Stomach (tissue), 8 donors: ENCODE measurements at regions not wholly inside any gene's neighbourhood (a gene's known extent, or its start where the extent isn't known, plus 50 kb on each side); places are given as distances from the start of the nearest gene placed in this dataset.

Experiments used
- DNase-seq, 2 donors: peaks; one replicate each; pipeline versions ENCODE4 v3.0.0 to v3.0.0-alpha.2; 2013 to 2019
- H3K27ac ChIP-seq, 5 donors: fragments of 200-600 bp in 4 of 5; sonication (generic) in 4 of 5; one replicate each; pipeline ENCODE4 v1.5.1; 2013 to 2019; ENCODE audit warnings: mild to moderate bottlenecking in 1 of 5, moderate library complexity in 1 of 5
- H3K27me3 ChIP-seq, 3 donors: fragments of 200-600 bp; sonication (generic); one replicate each; pipeline ENCODE4 v1.5.1; 2017 to 2019; ENCODE audit warnings: mixed run types in 1 of 3
- H3K36me3 ChIP-seq, 4 donors: fragments of 200-600 bp; sonication (generic); 1 replicate in 3 of 4; 2 replicates in 1 of 4; pipeline ENCODE4 v1.5.1; 2016 to 2019
- H3K4me1 ChIP-seq, 4 donors: fragments of 200-600 bp; sonication (generic); one replicate each; pipeline ENCODE4 v1.5.1; 2016 to 2019
- H3K4me3 ChIP-seq, 4 donors: fragments of 200-600 bp; sonication (generic) in 3 of 4; one replicate each; pipeline ENCODE4 v1.5.1; 2016 to 2019; ENCODE audit warnings: mild to moderate bottlenecking in 1 of 4
- H3K9me3 ChIP-seq, 4 donors: fragments of 200-600 bp; sonication (generic); one replicate each; pipeline ENCODE4 v1.5.1; 2016 to 2019
- EP300 ChIP-seq: sonication (generic); formaldehyde crosslinking; IDR thresholded peaks from one replicate; pipeline ENCODE4 v1.6.1; 2017; ENCODE audit warnings: antibody characterized with exemption
- POLR2A ChIP-seq, 4 donors: fragments of 450-650 bp; IDR thresholded peaks; one replicate each; pipeline ENCODE4 v1.6.1; 2016; ENCODE audit warnings: antibody characterized with exemption in 4 of 4, control low read depth in 2 of 4, mild to moderate bottlenecking in 1 of 4, moderate library complexity in 1 of 4
- POLR2AphosphoS5 ChIP-seq, 3 donors: sonication (generic); formaldehyde crosslinking; IDR thresholded peaks; one replicate each; pipeline ENCODE4 v1.6.1; 2016; ENCODE audit warnings: antibody characterized with exemption in 3 of 3
- WGBS, 5 donors: extraction: QIAGEN DNeasy Blood & Tissue Kit in 3 of 5; methylation state at CpG; one replicate each; pipeline versions ENCODE4 v1.1.5 to v1.1.7; 2013 to 2018; 5-methylcytosine and 5-hydroxymethylcytosine counted together
- intact Hi-C: fragments of 100-400 bp; cut with DNase I; formaldehyde crosslinking; loops from one replicate; pipeline ENCODE4 v1.15.1; 2023; ENCODE audit warnings: low total_unique reads
- TF ChIP-seq, protein P1 (sequence below), 7 experiments: fragments of 450-650 bp in 4 of 7; fragments of 200-600 bp in 3 of 7; sonication (generic) in 3 of 7; IDR thresholded peaks; one replicate each; pipeline ENCODE4 v1.5.1; 2016 to 2019; ENCODE audit warnings: antibody characterized with exemption in 7 of 7, control low read depth in 2 of 7, mild to moderate bottlenecking in 1 of 7
- donor health status: healthy with polysubstance abuse.
- donor health status: Bipolar disorder and iron deficiency.
- donor health status: healthy.

DNA sequence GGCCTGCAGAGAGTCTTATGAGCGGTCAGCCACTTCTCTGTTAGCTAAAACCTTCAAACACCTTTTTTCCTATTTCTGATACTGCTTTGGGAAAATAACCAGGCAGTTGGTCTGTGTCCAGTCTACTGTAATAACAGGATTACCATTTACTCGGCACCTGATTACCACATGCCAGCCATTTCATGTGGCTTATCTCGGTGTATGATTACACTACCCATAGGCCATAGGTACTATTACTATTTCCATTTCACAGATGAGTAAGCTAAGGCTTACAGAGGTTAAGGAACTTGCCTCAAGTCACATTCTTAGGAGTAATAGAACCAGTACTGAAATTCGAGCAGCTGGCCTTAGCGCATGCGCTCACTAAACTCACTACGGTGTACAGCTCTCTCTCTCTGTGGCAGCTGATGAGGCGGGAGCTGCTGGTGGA is 147.2 kb upstream of the L3MBTL4 start:
- no peak for DNase-seq
- intact Hi-C loops, result no loop called here

DNA sequence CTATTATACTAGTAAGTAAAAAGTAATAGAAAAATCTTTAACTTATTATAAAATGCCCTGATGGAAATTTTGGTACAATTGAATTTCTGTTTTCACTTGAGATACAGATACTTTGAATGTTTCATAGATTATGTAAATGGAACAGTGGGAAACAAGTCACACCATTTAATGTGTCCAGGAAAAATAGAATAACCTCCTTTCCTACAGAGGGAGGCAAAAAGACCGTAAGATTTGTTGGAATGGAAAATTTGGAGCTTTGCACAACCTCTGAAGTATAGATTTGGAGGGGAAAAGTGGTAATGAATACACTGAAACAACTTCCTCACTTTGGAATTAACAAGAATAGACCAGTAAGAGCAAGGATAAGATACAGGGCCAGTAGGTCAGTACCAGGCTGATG is 149.2 kb upstream of the L3MBTL4 start:
- Histone ChIP-seq H3K9me3 (no peaks in the 10 kb centered on the region), H3K27me3 (no peaks in the 10 kb centered on the region), H3K36me3 (no peaks in the 10 kb centered on the region), H3K4me3 (no peak overlapping the region), H3K27ac (no peak overlapping the region), H3K4me1 (peaks cover 0 to 5% (median 0%) of the 10 kb centered on the region in 4 donors)
- TF ChIP-seq EP300 (no peak), POLR2A (IDR thresholded peaks at IDR 0.05) (no peak), POLR2AphosphoS5 (IDR thresholded peaks at IDR 0.05) (no peak)
- TF ChIP-seq, protein P1, sequence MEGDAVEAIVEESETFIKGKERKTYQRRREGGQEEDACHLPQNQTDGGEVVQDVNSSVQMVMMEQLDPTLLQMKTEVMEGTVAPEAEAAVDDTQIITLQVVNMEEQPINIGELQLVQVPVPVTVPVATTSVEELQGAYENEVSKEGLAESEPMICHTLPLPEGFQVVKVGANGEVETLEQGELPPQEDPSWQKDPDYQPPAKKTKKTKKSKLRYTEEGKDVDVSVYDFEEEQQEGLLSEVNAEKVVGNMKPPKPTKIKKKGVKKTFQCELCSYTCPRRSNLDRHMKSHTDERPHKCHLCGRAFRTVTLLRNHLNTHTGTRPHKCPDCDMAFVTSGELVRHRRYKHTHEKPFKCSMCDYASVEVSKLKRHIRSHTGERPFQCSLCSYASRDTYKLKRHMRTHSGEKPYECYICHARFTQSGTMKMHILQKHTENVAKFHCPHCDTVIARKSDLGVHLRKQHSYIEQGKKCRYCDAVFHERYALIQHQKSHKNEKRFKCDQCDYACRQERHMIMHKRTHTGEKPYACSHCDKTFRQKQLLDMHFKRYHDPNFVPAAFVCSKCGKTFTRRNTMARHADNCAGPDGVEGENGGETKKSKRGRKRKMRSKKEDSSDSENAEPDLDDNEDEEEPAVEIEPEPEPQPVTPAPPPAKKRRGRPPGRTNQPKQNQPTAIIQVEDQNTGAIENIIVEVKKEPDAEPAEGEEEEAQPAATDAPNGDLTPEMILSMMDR (IDR thresholded peaks at IDR 0.05), result no peak
- WGBS, 5 donors, result 74 to 91% (median 87%) methylated on average over 1 of the region's 1 CpG
- intact Hi-C loops, result no loop called here
- no peak for DNase-seq

More for the DNA sequence above, 147.2 kb upstream of the L3MBTL4 start:
- Histone ChIP-seq H3K4me1 (peaks cover 0 to 5% (median 0%) of the 10 kb centered on the region in 4 donors), H3K36me3 (no peaks in the 10 kb centered on the region), H3K27ac (no peak overlapping the region), H3K9me3 (no peaks in the 10 kb centered on the region), H3K27me3 (no peaks in the 10 kb centered on the region), H3K4me3 (no peak overlapping the region)
- TF ChIP-seq, protein P1 (IDR thresholded peaks at IDR 0.05), result no peak
- TF ChIP-seq POLR2A (IDR thresholded peaks at IDR 0.05), result no peak
- TF ChIP-seq EP300, result no peak
- TF ChIP-seq POLR2AphosphoS5 (IDR thresholded peaks at IDR 0.05), result no peak
- 62 to 72% (median 69%) methylated on average over 8 of the region's 8 CpGs for WGBS, 5 donors

DNA sequence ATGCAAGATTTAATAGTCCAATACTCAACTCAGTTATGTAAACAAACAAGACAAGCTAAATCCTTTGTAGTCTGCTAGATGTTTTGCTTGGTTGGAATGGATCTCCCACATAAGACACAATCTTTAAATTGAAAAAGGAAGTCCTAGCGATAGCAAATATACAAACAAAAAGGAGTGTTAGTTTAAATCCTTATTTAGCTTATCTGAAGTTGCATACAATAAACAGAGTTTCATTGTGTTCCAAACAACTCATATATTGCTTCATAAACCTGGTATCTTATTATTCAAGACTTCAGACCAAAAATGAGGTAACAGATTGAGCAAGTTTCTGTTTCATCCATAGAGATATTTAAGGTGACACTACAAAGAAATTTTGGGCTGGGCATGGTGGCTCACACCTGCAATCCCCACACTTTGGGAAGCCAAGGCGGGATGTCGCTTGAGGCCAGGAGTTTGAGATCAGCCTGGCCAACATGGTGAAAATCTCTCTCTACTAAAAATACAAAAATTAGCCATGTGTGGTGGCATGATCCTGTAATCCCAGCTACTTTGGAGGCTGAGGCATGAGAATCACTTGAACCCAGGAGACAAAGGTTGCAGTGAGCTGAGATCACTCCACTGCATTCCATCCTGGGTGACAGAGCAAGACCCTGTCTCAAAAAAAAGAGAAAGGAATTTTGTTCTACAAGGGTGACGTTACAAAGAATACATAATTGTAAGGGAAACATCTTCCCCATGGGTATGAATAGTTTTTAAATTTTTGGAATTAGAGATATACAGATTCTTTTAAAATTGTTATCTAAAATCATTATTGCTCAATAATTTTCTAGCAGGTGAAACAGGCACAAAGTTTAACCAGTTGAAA is 150.5 kb upstream of the L3MBTL4 start:
- intact Hi-C loops, result no loop called here
- Histone ChIP-seq H3K36me3 (no peaks in the 10 kb centered on the region), H3K4me3 (no peak overlapping the region), H3K4me1 (peaks cover 0 to 5% (median 0%) of the 10 kb centered on the region in 4 donors), H3K27me3 (no peaks in the 10 kb centered on the region), H3K27ac (no peak overlapping the region), H3K9me3 (no peaks in the 10 kb centered on the region)
- no peak for TF ChIP-seq POLR2A (IDR thresholded peaks at IDR 0.05)
- no peak for TF ChIP-seq POLR2AphosphoS5 (IDR thresholded peaks at IDR 0.05)
- TF ChIP-seq, protein P1 (IDR thresholded peaks at IDR 0.05), result no peak
- no peak for TF ChIP-seq EP300
- no peak for DNase-seq
- WGBS, 5 donors, result 81 to 85% (median 83%) methylated on average over 4 of the region's 4 CpGs

DNA sequence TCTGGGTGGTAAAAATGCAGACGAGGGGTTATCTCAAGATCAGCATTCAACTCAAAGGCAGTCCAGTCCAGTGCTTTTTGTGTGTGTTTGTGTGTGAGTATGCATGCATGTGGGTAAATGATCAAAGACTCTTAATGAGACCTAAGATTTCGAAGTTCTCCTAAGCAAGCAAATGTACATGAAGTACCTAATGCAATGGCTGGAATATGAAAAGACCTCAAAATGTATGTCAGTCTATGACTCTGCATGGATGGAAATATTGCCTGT is 151.0 kb upstream of the L3MBTL4 start:
- TF ChIP-seq POLR2AphosphoS5 (IDR thresholded peaks at IDR 0.05) (no peak), POLR2A (IDR thresholded peaks at IDR 0.05) (no peak), EP300 (no peak)
- TF ChIP-seq, protein P1 (IDR thresholded peaks at IDR 0.05), result no peak

More for the DNA sequence above, 151.0 kb upstream of the L3MBTL4 start:
- no peaks in the 10 kb centered on the region for H3K36me3 ChIP-seq
- no peaks in the 10 kb centered on the region for H3K9me3 ChIP-seq
- WGBS, 5 donors, result 37 to 55% (median 47%) methylated on average over 2 of the region's 2 CpGs
- DNase-seq, result no peak
- no peak overlapping the region for H3K27ac ChIP-seq
- H3K27me3 ChIP-seq, result no peaks in the 10 kb centered on the region
- peaks cover 0 to 5% (median 0%) of the 10 kb centered on the region in 4 donors for H3K4me1 ChIP-seq
- intact Hi-C loops, result no loop called here
- H3K4me3 ChIP-seq, result no peak overlapping the region
